BLaER1 (cell line): ENCODE measurements at regions not wholly inside any gene's neighbourhood (a gene's known extent, or its start where the extent isn't known, plus 50 kb on each side); places are given as distances from the start of the nearest gene placed in this dataset.

Experiments
- H3K27ac ChIP-seq: shearing (Covaris generic); formaldehyde crosslinking; 2 replicates; pipeline ENCODE4 v1.8.1; 2022
- H3K27me3 ChIP-seq: shearing (Covaris generic); formaldehyde crosslinking; 2 replicates; pipeline ENCODE4 v1.8.1; 2022
- H3K36me3 ChIP-seq: shearing (Covaris generic); formaldehyde crosslinking; 2 replicates; pipeline ENCODE4 v1.8.1; 2022
- H3K4me1 ChIP-seq: shearing (Covaris generic); formaldehyde crosslinking; 2 replicates; pipeline ENCODE4 v1.8.1; 2022
- H3K4me2 ChIP-seq: shearing (Covaris generic); formaldehyde crosslinking; 2 replicates; pipeline ENCODE4 v1.8.1; 2022
- H3K4me3 ChIP-seq: shearing (Covaris generic); formaldehyde crosslinking; 2 replicates; pipeline ENCODE4 v1.8.1; 2022
- H3K9ac ChIP-seq: shearing (Covaris generic); formaldehyde crosslinking; 2 replicates; pipeline ENCODE4 v1.8.1; 2022
- H3K9me3 ChIP-seq: shearing (Covaris generic); formaldehyde crosslinking; 2 replicates; pipeline ENCODE4 v1.8.1; 2022
- H4K20me1 ChIP-seq: shearing (Covaris generic); formaldehyde crosslinking; 2 replicates; pipeline ENCODE4 v1.8.1; 2022
- Cebpa-rat ChIP-seq: shearing (Covaris generic); IDR thresholded peaks from 2 replicates; pipeline ENCODE4 v1.8.1; 2022

GRCh38 chr7:68376131-68376661 is 1222.1 kb upstream of the AUTS2 start:
- H3K4me2 ChIP-seq: no peak overlapping the region
- no peak overlapping the region for H3K9ac ChIP-seq
- H3K27ac ChIP-seq: no peak overlapping the region
- H3K4me3 ChIP-seq: no peak overlapping the region
- TF ChIP-seq Cebpa-rat: no peak
- H4K20me1 ChIP-seq: no peaks in the 10 kb centered on the region
- no peaks in the 10 kb centered on the region for H3K27me3 ChIP-seq
- H3K9me3 ChIP-seq: 0 out of 2 replicates have a peak, but pooled peaks cover 13% of the 10 kb centered on the region
- H3K36me3 ChIP-seq: no peaks in the 10 kb centered on the region
- peaks cover 9% of the 10 kb centered on the region for H3K4me1 ChIP-seq

GRCh38 chr7:68381731-68382130 is 1216.5 kb upstream of the AUTS2 start:
- Histone ChIP-seq H3K9me3 (peaks cover 27% of the 10 kb centered on the region), H3K36me3 (no peaks in the 10 kb centered on the region), H4K20me1 (no peaks in the 10 kb centered on the region), H3K4me1 (peaks cover 26% of the 10 kb centered on the region), H3K27me3 (no peaks in the 10 kb centered on the region), H3K4me2 (peak overlapping the region; percentile 56), H3K27ac (peak overlapping the region; percentile 29; the same call in 1 of the 2 replicates), H3K4me3 (no peak overlapping the region), H3K9ac (no peak overlapping the region)
- TF ChIP-seq Cebpa-rat: no peak

GRCh38 chr7:68384581-68384980 is 1213.7 kb upstream of the AUTS2 start:
- Histone ChIP-seq H3K27me3 (no peaks in the 10 kb centered on the region), H3K36me3 (no peaks in the 10 kb centered on the region), H3K4me3 (no peak overlapping the region), H3K9ac (no peak overlapping the region), H3K9me3 (peaks cover 27% of the 10 kb centered on the region), H4K20me1 (no peaks in the 10 kb centered on the region), H3K4me2 (no peak overlapping the region), H3K4me1 (peaks cover 26% of the 10 kb centered on the region), H3K27ac (no peak overlapping the region)
- TF ChIP-seq Cebpa-rat: no peak

- H3K4me1 ChIP-seq: no peaks in the 10 kb centered on the region
- no peak overlapping the region for H3K4me2 ChIP-seq
- TF ChIP-seq Cebpa-rat: no peak
- H3K36me3 ChIP-seq: no peaks in the 10 kb centered on the region
- H3K27ac ChIP-seq: no peak overlapping the region
- no peak overlapping the region for H3K9ac ChIP-seq
- no peaks in the 10 kb centered on the region for H4K20me1 ChIP-seq
- H3K9me3 ChIP-seq: 0 out of 2 replicates have a peak, but pooled peaks cover 6% of the 10 kb centered on the region
- no peak overlapping the region for H3K4me3 ChIP-seq
- no peaks in the 10 kb centered on the region for H3K27me3 ChIP-seq
Observed at GRCh38 chr7:68393051-68393450, 1205.2 kb upstream of the AUTS2 start.

GRCh38 chr7:68394131-68394530 is 1204.1 kb upstream of the AUTS2 start:
- Histone ChIP-seq H3K4me2 (no peak overlapping the region), H3K36me3 (no peaks in the 10 kb centered on the region), H3K27me3 (no peaks in the 10 kb centered on the region), H3K9ac (no peak overlapping the region), H3K9me3 (0 out of 2 replicates have a peak, but pooled peaks cover 6% of the 10 kb centered on the region), H3K4me3 (no peak overlapping the region), H4K20me1 (no peaks in the 10 kb centered on the region), H3K4me1 (no peaks in the 10 kb centered on the region), H3K27ac (no peak overlapping the region)
- TF ChIP-seq Cebpa-rat: no peak

GRCh38 chr7:68399991-68400590 is 1198.2 kb upstream of the AUTS2 start:
- Histone ChIP-seq H3K9me3 (no peaks in the 10 kb centered on the region), H3K27ac (no peak overlapping the region), H3K9ac (no peak overlapping the region), H3K4me3 (no peak overlapping the region), H3K4me1 (peaks cover 7% of the 10 kb centered on the region; the same call in 1 of the 2 replicates), H4K20me1 (no peaks in the 10 kb centered on the region), H3K4me2 (no peak overlapping the region), H3K27me3 (no peaks in the 10 kb centered on the region), H3K36me3 (no peaks in the 10 kb centered on the region)
- TF ChIP-seq Cebpa-rat: no peak

- Histone ChIP-seq H3K27me3 (no peaks in the 10 kb centered on the region), H4K20me1 (no peaks in the 10 kb centered on the region), H3K4me2 (no peak overlapping the region), H3K9me3 (no peaks in the 10 kb centered on the region), H3K27ac (no peak overlapping the region), H3K36me3 (no peaks in the 10 kb centered on the region), H3K4me1 (peaks cover 7% of the 10 kb centered on the region; the same call in 1 of the 2 replicates), H3K9ac (no peak overlapping the region), H3K4me3 (no peak overlapping the region)
- no peak for TF ChIP-seq Cebpa-rat
Observed at GRCh38 chr7:68400783-68401182, 1197.5 kb upstream of the AUTS2 start.

GRCh38 chr7:68401313-68401712 is 1197.0 kb upstream of the AUTS2 start:
- H3K4me3 ChIP-seq: no peak overlapping the region
- H3K4me1 ChIP-seq: peaks cover 7% of the 10 kb centered on the region; the same call in 1 of the 2 replicates
- H4K20me1 ChIP-seq: no peaks in the 10 kb centered on the region
- no peaks in the 10 kb centered on the region for H3K36me3 ChIP-seq
- H3K27me3 ChIP-seq: no peaks in the 10 kb centered on the region
- H3K9me3 ChIP-seq: no peaks in the 10 kb centered on the region
- H3K4me2 ChIP-seq: no peak overlapping the region
- TF ChIP-seq Cebpa-rat: no peak
- no peak overlapping the region for H3K9ac ChIP-seq
- H3K27ac ChIP-seq: no peak overlapping the region

- no peak overlapping the region for H3K4me2 ChIP-seq
- TF ChIP-seq Cebpa-rat: no peak
- H3K9ac ChIP-seq: no peak overlapping the region
- H4K20me1 ChIP-seq: no peaks in the 10 kb centered on the region
- no peaks in the 10 kb centered on the region for H3K27me3 ChIP-seq
- no peaks in the 10 kb centered on the region for H3K36me3 ChIP-seq
- no peak overlapping the region for H3K4me3 ChIP-seq
- no peaks in the 10 kb centered on the region for H3K9me3 ChIP-seq
- peaks cover 2% of the 10 kb centered on the region; the same call in 1 of the 2 replicates for H3K4me1 ChIP-seq
- H3K27ac ChIP-seq: no peak overlapping the region
Observed at GRCh38 chr7:68406480-68406879, 1191.8 kb upstream of the AUTS2 start.

GRCh38 chr7:68407460-68407859 is 1190.8 kb upstream of the AUTS2 start:
- H3K4me1 ChIP-seq: no peaks in the 10 kb centered on the region
- H3K9me3 ChIP-seq: no peaks in the 10 kb centered on the region
- H3K27ac ChIP-seq: no peak overlapping the region
- H3K4me2 ChIP-seq: no peak overlapping the region
- TF ChIP-seq Cebpa-rat: no peak
- H3K9ac ChIP-seq: no peak overlapping the region
- H3K4me3 ChIP-seq: no peak overlapping the region
- H3K27me3 ChIP-seq: no peaks in the 10 kb centered on the region
- H3K36me3 ChIP-seq: no peaks in the 10 kb centered on the region
- H4K20me1 ChIP-seq: no peaks in the 10 kb centered on the region

GRCh38 chr7:68408873-68409272 is 1189.4 kb upstream of the AUTS2 start:
- no peaks in the 10 kb centered on the region for H4K20me1 ChIP-seq
- no peak overlapping the region for H3K4me2 ChIP-seq
- no peak overlapping the region for H3K9ac ChIP-seq
- no peak overlapping the region for H3K27ac ChIP-seq
- H3K27me3 ChIP-seq: no peaks in the 10 kb centered on the region
- no peaks in the 10 kb centered on the region for H3K4me1 ChIP-seq
- H3K4me3 ChIP-seq: no peak overlapping the region
- no peak for TF ChIP-seq Cebpa-rat
- no peaks in the 10 kb centered on the region for H3K9me3 ChIP-seq
- no peaks in the 10 kb centered on the region for H3K36me3 ChIP-seq
